ENCODE measurements at regions not wholly inside any gene's neighbourhood (a gene's known extent, or its start where the extent isn't known, plus 50 kb on each side); places are given as distances from the start of the nearest gene placed in this dataset.

DNA sequence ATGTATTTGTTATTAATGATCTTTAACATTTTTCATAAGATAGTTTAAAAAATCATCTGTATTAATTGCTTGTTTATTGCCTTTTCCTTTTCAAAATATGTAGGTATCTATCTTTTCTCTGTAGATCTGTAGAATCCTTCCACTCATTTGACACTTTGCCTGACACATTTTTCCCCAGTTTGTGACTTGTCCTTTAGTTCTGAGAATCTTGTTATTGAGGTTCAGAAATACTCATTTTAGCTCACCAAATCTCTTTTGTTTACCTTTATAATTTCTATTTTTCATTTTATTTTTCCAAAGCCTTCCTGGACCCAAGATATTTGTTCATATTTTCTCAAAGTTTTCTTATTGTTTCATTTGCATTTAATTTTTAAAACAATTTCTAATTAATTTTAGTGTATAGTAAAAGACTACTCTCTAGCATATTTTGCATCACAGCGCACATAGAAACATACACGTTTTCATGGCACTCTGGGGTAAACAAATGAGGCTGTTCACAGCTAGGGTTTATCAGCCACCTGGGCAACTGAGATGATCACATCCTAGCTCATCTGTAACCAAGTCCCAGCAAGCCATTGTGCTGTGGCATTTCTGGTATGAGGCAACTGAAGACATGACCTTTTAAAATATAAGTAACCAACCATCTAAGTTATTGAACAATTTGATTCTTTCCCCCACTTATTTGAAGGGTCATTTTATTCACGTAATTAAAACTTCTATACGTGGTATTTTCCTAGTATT is 275.7 kb downstream of the ADGB start:
- H4K20me1 ChIP-seq (ENCODE audit: insufficient read depth, low read length) = no peaks in the 10 kb centered on the region
- H3K4me3 ChIP-seq (ENCODE audit: low read depth in 1 of 2, low read length in 2 of 2) = no peak overlapping the region
- H3K4me1 ChIP-seq (ENCODE audit: insufficient read depth, low read length) = no peaks in the 10 kb centered on the region
- no peak overlapping the region for H3K4me2 ChIP-seq (ENCODE audit: insufficient read depth, low read length)
- H3K9ac ChIP-seq (ENCODE audit: low read depth, low read length) = no peak overlapping the region
- H3K27ac ChIP-seq (ENCODE audit: low read length) = no peak overlapping the region
- TF ChIP-seq EZH2 (IDR thresholded peaks at IDR 0.05; ENCODE audit: borderline replicate concordance, low read depth, low read length, severe bottlenecking) (no peak), CTCF (IDR thresholded peaks at IDR 0.05; ENCODE audit: borderline replicate concordance, extremely low read depth, low read length, poor library complexity, severe bottlenecking) (no peak)
- no peaks in the 10 kb centered on the region for H3K79me2 ChIP-seq (ENCODE audit: insufficient read depth, low read length)
- H2AFZ ChIP-seq (ENCODE audit: low read depth, low read length) = no peak overlapping the region
- no peak for ATAC-seq (ENCODE audit: insufficient read depth, low read depth)
- no peak for DNase-seq
- H3K36me3 ChIP-seq (ENCODE audit: insufficient read depth, low read length) = no peaks in the 10 kb centered on the region
- H3K27me3 ChIP-seq (ENCODE audit: insufficient read depth, low read length, poor library complexity) = peaks cover 3% of the 10 kb centered on the region
- H3K9me3 ChIP-seq (ENCODE audit: insufficient read depth, low read length, severe bottlenecking) = no peaks in the 10 kb centered on the region

GRCh38 chr6:146875927-146876270 is 277.1 kb downstream of the ADGB start:
- Histone ChIP-seq H3K4me2 (ENCODE audit: insufficient read depth, low read length) (no peak overlapping the region), H3K36me3 (ENCODE audit: insufficient read depth, low read length) (no peaks in the 10 kb centered on the region), H3K4me1 (ENCODE audit: insufficient read depth, low read length) (no peaks in the 10 kb centered on the region), H4K20me1 (ENCODE audit: insufficient read depth, low read length) (no peaks in the 10 kb centered on the region), H3K4me3 (ENCODE audit: low read depth in 1 of 2, low read length in 2 of 2) (no peak overlapping the region), H3K9me3 (ENCODE audit: insufficient read depth, low read length, severe bottlenecking) (no peaks in the 10 kb centered on the region), H3K27me3 (ENCODE audit: insufficient read depth, low read length, poor library complexity) (peaks cover 3% of the 10 kb centered on the region), H3K27ac (ENCODE audit: low read length) (no peak overlapping the region), H2AFZ (ENCODE audit: low read depth, low read length) (no peak overlapping the region), H3K79me2 (ENCODE audit: insufficient read depth, low read length) (no peaks in the 10 kb centered on the region), H3K9ac (ENCODE audit: low read depth, low read length) (no peak overlapping the region)
- DNase-seq = no peak
- no peak for TF ChIP-seq CTCF (IDR thresholded peaks at IDR 0.05; ENCODE audit: borderline replicate concordance, extremely low read depth, low read length, poor library complexity, severe bottlenecking)
- no peak for TF ChIP-seq EZH2 (IDR thresholded peaks at IDR 0.05; ENCODE audit: borderline replicate concordance, low read depth, low read length, severe bottlenecking)
- ATAC-seq (ENCODE audit: insufficient read depth, low read depth) = no peak

- Histone ChIP-seq H3K4me2 (ENCODE audit: insufficient read depth, low read length) (no peak overlapping the region), H3K4me3 (ENCODE audit: low read depth in 1 of 2, low read length in 2 of 2) (no peak overlapping the region), H3K9me3 (ENCODE audit: insufficient read depth, low read length, severe bottlenecking) (no peaks in the 10 kb centered on the region), H4K20me1 (ENCODE audit: insufficient read depth, low read length) (no peaks in the 10 kb centered on the region), H3K36me3 (ENCODE audit: insufficient read depth, low read length) (no peaks in the 10 kb centered on the region), H3K4me1 (ENCODE audit: insufficient read depth, low read length) (no peaks in the 10 kb centered on the region), H3K79me2 (ENCODE audit: insufficient read depth, low read length) (no peaks in the 10 kb centered on the region), H2AFZ (ENCODE audit: low read depth, low read length) (no peak overlapping the region), H3K9ac (ENCODE audit: low read depth, low read length) (no peak overlapping the region), H3K27ac (ENCODE audit: low read length) (no peak overlapping the region), H3K27me3 (ENCODE audit: insufficient read depth, low read length, poor library complexity) (peaks cover 3% of the 10 kb centered on the region)
- TF ChIP-seq CTCF (IDR thresholded peaks at IDR 0.05; ENCODE audit: borderline replicate concordance, extremely low read depth, low read length, poor library complexity, severe bottlenecking) = no peak
- no peak for TF ChIP-seq EZH2 (IDR thresholded peaks at IDR 0.05; ENCODE audit: borderline replicate concordance, low read depth, low read length, severe bottlenecking)
- DNase-seq (no peak), ATAC-seq (ENCODE audit: insufficient read depth, low read depth) (no peak)
Measured at GRCh38 chr6:146876271-146877151, 277.7 kb downstream of the ADGB start.
